CD4-positive, alpha-beta T cell treated with Interleukin-12 subunit alpha and Interleukin-12 subunit beta, for 1 hour (primary cell): ENCODE measurements at regions not wholly inside any gene's neighbourhood (a gene's known extent, or its start where the extent isn't known, plus 50 kb on each side); places are given as distances from the start of the nearest gene placed in this dataset.
"Not testable (repeated sequence)": the region's sequence is repeated elsewhere in the genome, so short reads cannot be mapped to it uniquely, and the experiment has no call there.

Experiments
- DNase-seq: peaks from one replicate; pipeline ENCODE4 v3.0.0-alpha.2; 2020

- no peak for DNase-seq
Observed at GRCh38 chr3:17820275-17820674, 77.8 kb upstream of the TBC1D5 start.

- not testable (repeated sequence) for DNase-seq
Observed at GRCh38 chr3:17817973-17818372, 75.5 kb upstream of the TBC1D5 start.

- no peak for DNase-seq
Observed at GRCh38 chr3:17817545-17817944, 75.1 kb upstream of the TBC1D5 start.

GRCh38 chr3:17816839-17817238 is 74.4 kb upstream of the TBC1D5 start:
- DNase-seq: not testable (repeated sequence)

- DNase-seq: not testable (repeated sequence)
Observed at GRCh38 chr3:17812328-17812727, 69.9 kb upstream of the TBC1D5 start.

- DNase-seq: no peak
Observed at GRCh38 chr3:17811646-17812045, 69.2 kb upstream of the TBC1D5 start.

GRCh38 chr3:17810759-17811158 is 68.3 kb upstream of the TBC1D5 start:
- DNase-seq: no peak

- DNase-seq: no peak
Observed at GRCh38 chr3:17808994-17809393, 66.6 kb upstream of the TBC1D5 start.

GRCh38 chr3:17806876-17807275 is 64.4 kb upstream of the TBC1D5 start:
- DNase-seq: no peak

- DNase-seq: peak; percentile 10
Observed at GRCh38 chr3:17806201-17806600, 63.8 kb upstream of the TBC1D5 start.

GRCh38 chr3:17805461-17805940 is 63.1 kb upstream of the TBC1D5 start:
- DNase-seq: no peak

- no peak for DNase-seq
Observed at GRCh38 chr3:17802950-17803349, 60.5 kb upstream of the TBC1D5 start.

GRCh38 chr3:17801131-17801530 is 58.7 kb upstream of the TBC1D5 start:
- no peak for DNase-seq

- no peak for DNase-seq
Observed at GRCh38 chr3:17800232-17800631, 57.8 kb upstream of the TBC1D5 start.

- no peak for DNase-seq
Observed at GRCh38 chr3:17799312-17799711, 56.9 kb upstream of the TBC1D5 start.

GRCh38 chr3:17798000-17798399 is 55.6 kb upstream of the TBC1D5 start:
- DNase-seq: no peak

GRCh38 chr3:17795711-17796110 is 53.3 kb upstream of the TBC1D5 start:
- DNase-seq: no peak

- DNase-seq: no peak
Observed at GRCh38 chr3:17795280-17795679, 52.8 kb upstream of the TBC1D5 start.

- no peak for DNase-seq
Observed at GRCh38 chr3:17793542-17794195, 51.2 kb upstream of the TBC1D5 start.
